Thyroid gland (tissue), 4 donors: ENCODE measurements at regions not wholly inside any gene's neighbourhood (a gene's known extent, or its start where the extent isn't known, plus 50 kb on each side); places are given as distances from the start of the nearest gene placed in this dataset.

Experiments
- DNase-seq, 2 donors: peaks; one replicate each; pipeline ENCODE4 v3.0.0-alpha.2; 2019
- H3K27ac ChIP-seq, 3 donors: fragments of 200-600 bp; sonication (generic); 1 replicate in 2 of 3; 2 replicates in 1 of 3; pipeline ENCODE4 v1.5.1; 2016 to 2019; ENCODE audit warnings: mild to moderate bottlenecking in 1 of 3, moderate library complexity in 1 of 3
- H3K27me3 ChIP-seq: fragments of 200-600 bp; sonication (generic); one replicate; pipeline ENCODE4 v1.5.1; 2019
- H3K36me3 ChIP-seq, 2 donors: fragments of 200-600 bp; sonication (generic); one replicate each; pipeline ENCODE4 v1.5.1; 2016 to 2019
- H3K4me1 ChIP-seq, 2 donors: fragments of 200-600 bp; sonication (generic); one replicate each; pipeline ENCODE4 v1.5.1; 2017 to 2019
- H3K4me3 ChIP-seq, 3 donors: fragments of 200-600 bp; sonication (generic); replicated peaks in 1 of 3; 1 replicate in 2 of 3; 2 replicates in 1 of 3; pipeline ENCODE4 v1.5.1; 2016; ENCODE audit warnings: mild to moderate bottlenecking in 1 of 3
- H3K9me3 ChIP-seq: fragments of 200-600 bp; sonication (generic); one replicate; pipeline ENCODE4 v1.5.1; 2017
- CTCF ChIP-seq, 6 experiments: fragments of 200-600 bp in 3 of 6; fragments of 450-650 bp in 3 of 6; sonication (generic) in 3 of 6; IDR thresholded peaks; one replicate each; pipeline ENCODE4 v1.5.1; 2016 to 2019; ENCODE audit warnings: antibody characterized with exemption in 6 of 6, mild to moderate bottlenecking in 2 of 6, inconsistent platforms in 1 of 6, moderate library complexity in 1 of 6
- POLR2A ChIP-seq, 2 donors: fragments of 450-650 bp; IDR thresholded peaks; one replicate each; pipeline ENCODE4 v1.6.1; 2017; ENCODE audit warnings: antibody characterized with exemption in 2 of 2, mild to moderate bottlenecking in 2 of 2, moderate library complexity in 1 of 2
- WGBS, 2 donors: methylation state at CpG; one replicate each; pipeline ENCODE4 v1.1.5; 2017; 5-methylcytosine and 5-hydroxymethylcytosine counted together
- intact Hi-C: fragments of 100-400 bp; cut with DNase I; formaldehyde crosslinking; loops from one replicate; pipeline ENCODE4 v1.15.1; 2023

- Histone ChIP-seq H3K27me3 (no peaks in the 10 kb centered on the region), H3K27ac (no peak overlapping the region), H3K9me3 (no peaks in the 10 kb centered on the region), H3K4me3 (no peak overlapping the region), H3K36me3 (no peaks in the 10 kb centered on the region), H3K4me1 (peaks cover 0 to 3% of the 10 kb centered on the region in 2 donors)
- TF ChIP-seq POLR2A (IDR thresholded peaks at IDR 0.05) (no peak), CTCF (IDR thresholded peaks at IDR 0.05) (no peak)
- DNase-seq: no peak
- intact Hi-C loops: no loop called here
These were observed 72.0 kb upstream of the PDE10A start for GRCh38 chr6:165735065-165735464.

GRCh38 chr6:165733489-165733791 is 70.4 kb upstream of the PDE10A start:
- peaks cover 0 to 3% of the 10 kb centered on the region in 2 donors for H3K4me1 ChIP-seq
- intact Hi-C loops: loop anchor here (5.0 kb wide), 1 partner anchor 119 kb away; no protein-coding TSS in a partner anchor
- 78 to 85% methylated on average over 1 of the region's 1 CpG for WGBS, 2 donors
- H3K4me3 ChIP-seq: no peak overlapping the region
- H3K9me3 ChIP-seq: no peaks in the 10 kb centered on the region
- no peaks in the 10 kb centered on the region for H3K27me3 ChIP-seq
- H3K36me3 ChIP-seq: no peaks in the 10 kb centered on the region
- TF ChIP-seq CTCF (IDR thresholded peaks at IDR 0.05) (no peak), POLR2A (IDR thresholded peaks at IDR 0.05) (no peak)
- H3K27ac ChIP-seq: no peak overlapping the region
- no peak for DNase-seq

- Histone ChIP-seq H3K4me3 (no peak overlapping the region), H3K4me1 (peaks cover 0 to 3% of the 10 kb centered on the region in 2 donors), H3K27ac (no peak overlapping the region), H3K27me3 (no peaks in the 10 kb centered on the region), H3K36me3 (no peaks in the 10 kb centered on the region), H3K9me3 (no peaks in the 10 kb centered on the region)
- intact Hi-C loops: loop anchor here (5.0 kb wide), 1 partner anchor 119 kb away; no protein-coding TSS in a partner anchor
- TF ChIP-seq POLR2A (IDR thresholded peaks at IDR 0.05) (no peak), CTCF (IDR thresholded peaks at IDR 0.05) (no peak)
- 80 to 85% methylated on average over 15 of the region's 15 CpGs for WGBS, 2 donors
- no peak for DNase-seq
These were observed 69.9 kb upstream of the PDE10A start for GRCh38 chr6:165732696-165733488.

- no peaks in the 10 kb centered on the region for H3K9me3 ChIP-seq
- H3K27me3 ChIP-seq: no peaks in the 10 kb centered on the region
- intact Hi-C loops: no loop called here
- TF ChIP-seq POLR2A (IDR thresholded peaks at IDR 0.05) (no peak), CTCF (IDR thresholded peaks at IDR 0.05) (peak; percentile 51 to 85 (median 72))
- peak; percentile 39 to 48 for DNase-seq
- H3K36me3 ChIP-seq: no peaks in the 10 kb centered on the region
- H3K4me1 ChIP-seq: peaks cover 0 to 3% of the 10 kb centered on the region in 2 donors
- no peak overlapping the region for H3K4me3 ChIP-seq
- WGBS, 2 donors: 4 to 11% methylated on average over 1 of the region's 1 CpG
- no peak overlapping the region for H3K27ac ChIP-seq
These were observed 66.4 kb upstream of the PDE10A start for GRCh38 chr6:165729307-165729936.

- intact Hi-C loops: no loop called here
- WGBS, 2 donors: 74 to 93% methylated on average over 2 of the region's 2 CpGs
- DNase-seq: no peak
These were observed 65.2 kb upstream of the PDE10A start for GRCh38 chr6:165728216-165728615.

More at GRCh38 chr6:165728216-165728615, 65.2 kb upstream of the PDE10A start:
- H3K9me3 ChIP-seq: no peaks in the 10 kb centered on the region
- no peak overlapping the region for H3K4me3 ChIP-seq
- H3K27ac ChIP-seq: no peak overlapping the region
- H3K36me3 ChIP-seq: no peaks in the 10 kb centered on the region
- TF ChIP-seq POLR2A (IDR thresholded peaks at IDR 0.05) (no peak), CTCF (IDR thresholded peaks at IDR 0.05) (no peak)
- H3K27me3 ChIP-seq: no peaks in the 10 kb centered on the region
- peaks cover 0 to 3% of the 10 kb centered on the region in 2 donors for H3K4me1 ChIP-seq
